EH (cell line): ENCODE measurements at regions not wholly inside any gene's neighbourhood (a gene's known extent, or its start where the extent isn't known, plus 50 kb on each side); places are given as distances from the start of the nearest gene placed in this dataset.
"Not testable (repeated sequence)": the region's sequence is repeated elsewhere in the genome, so short reads cannot be mapped to it uniquely, and the experiment has no call there.

Source experiments
- DNase-seq: peaks from one replicate; pipeline ENCODE4 v3.0.0-alpha.2; 2015; ENCODE audit warnings: low read depth

DNA sequence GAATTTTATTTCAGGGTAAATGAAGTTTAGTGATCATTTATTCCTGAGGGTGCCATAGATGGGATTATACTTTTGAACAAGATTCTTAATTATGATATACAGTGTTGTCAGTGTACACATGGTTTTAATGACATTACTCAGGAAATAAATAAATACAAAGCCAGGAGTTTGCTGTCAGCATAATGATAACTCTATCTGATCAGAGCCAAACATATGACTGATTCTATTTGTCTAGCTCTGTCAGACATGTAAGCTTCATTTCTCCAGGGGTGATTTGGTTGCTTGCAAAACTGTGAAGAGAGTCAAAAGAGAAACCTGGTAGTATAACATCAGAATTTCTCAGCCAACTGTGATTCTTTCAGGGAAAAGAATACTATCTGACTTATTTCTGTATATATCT, 1425.8 kb upstream of the C9orf72 start:
- no peak for DNase-seq

DNA sequence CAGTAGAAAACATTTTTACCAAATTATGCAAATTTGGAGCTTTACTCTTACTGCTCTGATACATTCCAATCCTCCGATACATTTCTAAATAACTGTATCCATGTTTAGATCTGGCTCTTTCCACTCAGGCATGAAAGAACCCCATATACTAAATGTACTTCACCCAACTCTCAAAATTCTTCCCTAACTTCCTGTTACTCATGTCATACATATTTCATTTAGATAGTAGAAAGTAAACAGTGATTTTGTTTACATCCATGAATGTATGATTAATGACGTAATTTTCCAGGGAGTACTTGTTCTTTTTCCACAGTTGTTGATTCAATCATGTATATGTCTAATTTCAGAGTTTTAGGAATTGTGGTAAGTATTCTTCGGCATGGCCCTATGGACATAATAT, 1426.5 kb upstream of the C9orf72 start:
- no peak for DNase-seq

DNA sequence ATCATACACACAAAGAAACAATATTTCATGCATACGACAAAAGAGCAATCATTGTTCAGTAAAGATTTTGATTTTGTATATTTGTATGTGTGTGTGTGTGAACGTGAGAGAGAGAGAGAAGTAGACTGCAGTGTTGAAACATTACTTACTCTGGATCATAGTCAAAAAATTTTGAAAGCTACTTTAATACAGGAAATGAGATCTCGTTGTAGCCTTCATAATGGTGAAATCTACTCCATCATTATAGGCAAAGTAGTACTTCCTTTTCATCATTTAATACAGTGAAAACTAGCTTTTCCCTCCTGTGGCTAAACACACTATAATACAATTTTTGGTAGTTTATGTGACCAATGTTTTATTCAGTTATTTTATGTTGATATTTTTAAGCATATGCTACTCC, 1427.7 kb upstream of the C9orf72 start:
- DNase-seq, result no peak

DNA sequence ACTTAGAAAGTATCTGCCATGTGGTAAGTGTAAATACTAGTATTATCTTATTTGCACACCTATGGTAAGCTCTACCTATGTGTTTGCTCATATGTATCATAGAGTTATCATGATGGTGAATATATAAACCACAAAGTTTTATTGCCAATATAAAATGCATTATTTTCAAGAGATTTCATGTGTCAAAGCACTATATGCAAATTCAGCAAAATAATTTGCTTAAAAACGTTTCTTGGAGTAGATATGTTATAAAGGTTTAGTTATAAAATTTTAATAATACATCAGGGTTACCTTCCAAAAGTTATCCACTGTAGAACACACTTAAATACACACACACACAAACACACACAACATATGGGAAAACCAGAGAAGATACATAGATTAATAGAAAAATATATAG, 1431.7 kb upstream of the C9orf72 start:
- DNase-seq, result no peak

DNA sequence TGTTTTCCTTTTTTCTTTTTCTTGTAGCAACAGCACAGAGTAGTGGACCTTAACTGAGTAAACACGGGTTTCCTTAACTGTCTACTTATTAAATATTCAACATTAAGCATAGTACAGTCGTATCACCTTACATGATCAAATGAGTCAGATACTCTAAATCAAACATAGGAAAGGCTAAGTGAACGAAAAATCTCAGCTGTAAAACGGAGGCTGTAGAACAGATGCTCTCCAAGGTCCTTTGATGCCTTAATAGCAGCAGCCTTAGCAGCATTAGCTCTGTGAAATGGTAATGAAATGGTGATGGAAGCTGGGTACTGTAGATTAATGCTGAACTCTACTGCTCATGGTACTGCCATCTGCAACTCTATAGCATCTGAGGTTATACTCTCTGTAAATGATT, 1433.3 kb upstream of the C9orf72 start:
- DNase-seq, result no peak

DNA sequence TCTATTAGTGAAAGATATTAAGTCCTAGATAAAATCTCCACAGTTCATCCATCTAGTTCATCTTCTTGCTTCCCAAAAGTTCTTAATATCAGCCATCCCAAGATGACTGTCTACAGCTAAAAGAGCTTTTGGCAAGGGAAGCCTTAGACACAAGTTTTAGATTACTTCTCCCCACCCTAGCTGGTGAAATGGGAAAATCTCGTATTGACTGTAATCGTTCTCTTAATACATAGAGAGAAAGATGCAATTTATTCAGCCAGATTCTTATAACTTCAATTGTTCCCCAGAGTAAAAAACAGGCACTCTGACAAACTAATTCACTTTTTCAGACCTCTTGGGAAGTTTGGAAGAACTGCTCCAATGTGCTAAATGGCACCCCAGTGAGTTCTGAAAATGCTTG, 1439.6 kb upstream of the C9orf72 start:
- no peak for DNase-seq

DNA sequence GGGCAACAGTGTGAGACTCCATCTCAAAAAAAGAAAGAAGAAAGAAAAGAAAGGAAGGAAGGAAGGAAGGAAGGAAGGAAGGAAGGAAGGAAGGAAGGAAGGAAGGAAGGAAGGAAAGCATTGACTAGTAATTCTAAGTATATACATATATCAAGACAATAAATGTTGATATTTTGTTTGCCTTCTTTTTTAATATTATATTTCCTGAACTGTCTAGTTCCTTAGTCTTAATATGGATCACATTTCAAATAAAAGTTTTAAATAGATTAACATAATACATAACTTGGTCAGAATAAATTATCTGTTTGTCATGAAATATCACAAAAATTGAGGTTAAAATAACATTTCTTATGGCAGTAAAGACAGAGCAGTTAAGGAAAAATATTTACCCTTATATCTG, 1448.4 kb upstream of the C9orf72 start:
- no peak for DNase-seq

DNA sequence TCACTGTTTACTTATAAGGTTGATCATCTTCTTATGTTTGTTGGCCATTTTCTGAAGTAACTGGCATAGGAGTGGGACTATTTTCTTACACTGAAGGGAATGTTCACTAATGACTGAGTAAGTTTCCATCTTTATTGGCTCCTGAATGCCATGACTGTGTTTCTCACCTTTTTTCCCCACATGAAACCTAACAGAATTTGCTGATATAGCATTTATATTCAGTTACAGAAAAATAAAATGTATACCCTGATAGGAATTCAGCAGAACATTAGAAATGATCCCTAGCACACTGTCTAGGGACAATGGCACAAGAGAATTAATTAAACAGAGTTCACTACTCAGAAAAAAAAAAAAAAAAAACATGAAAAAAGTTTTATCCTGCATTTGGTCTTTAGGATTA, 1465.1 kb upstream of the C9orf72 start:
- DNase-seq, result no peak

DNA sequence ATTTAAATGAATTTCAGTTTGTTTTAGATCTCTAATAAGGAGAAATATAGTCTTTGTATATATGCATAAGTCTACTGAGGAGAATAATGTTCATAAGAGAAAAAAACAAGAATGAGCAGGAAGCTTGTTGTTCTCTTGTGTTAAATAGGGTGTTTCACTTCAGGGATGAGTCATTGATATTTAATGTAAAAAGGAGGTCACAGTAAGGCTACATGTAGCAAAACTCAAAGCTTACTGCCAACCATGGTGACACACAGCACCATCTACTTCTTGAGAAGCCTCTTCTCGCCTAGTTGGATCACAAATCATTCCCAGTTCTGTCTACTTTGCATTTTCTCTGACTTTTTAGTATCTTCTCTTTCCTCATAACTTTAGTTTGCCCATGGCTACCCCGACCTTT, 1466.0 kb upstream of the C9orf72 start:
- DNase-seq, result no peak

DNA sequence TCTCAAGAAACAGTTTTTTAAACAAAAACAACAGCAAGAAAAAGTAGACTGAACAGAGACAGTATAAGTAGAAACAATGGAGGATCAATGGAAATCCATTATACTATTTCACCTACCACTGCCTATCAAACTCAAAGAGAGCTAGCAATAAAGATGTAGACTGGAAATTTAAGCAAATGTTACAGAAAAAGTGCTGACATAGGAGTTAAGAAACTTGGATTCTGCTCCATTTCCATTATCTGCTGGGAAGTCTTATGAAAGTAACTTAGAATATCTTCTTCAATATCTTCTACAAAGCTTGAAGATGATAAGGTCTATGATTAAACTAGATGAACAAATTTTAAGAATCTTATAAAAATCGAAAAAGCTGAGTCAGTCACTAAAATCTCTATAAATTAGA, 1469.8 kb upstream of the C9orf72 start:
- no peak for DNase-seq

DNA sequence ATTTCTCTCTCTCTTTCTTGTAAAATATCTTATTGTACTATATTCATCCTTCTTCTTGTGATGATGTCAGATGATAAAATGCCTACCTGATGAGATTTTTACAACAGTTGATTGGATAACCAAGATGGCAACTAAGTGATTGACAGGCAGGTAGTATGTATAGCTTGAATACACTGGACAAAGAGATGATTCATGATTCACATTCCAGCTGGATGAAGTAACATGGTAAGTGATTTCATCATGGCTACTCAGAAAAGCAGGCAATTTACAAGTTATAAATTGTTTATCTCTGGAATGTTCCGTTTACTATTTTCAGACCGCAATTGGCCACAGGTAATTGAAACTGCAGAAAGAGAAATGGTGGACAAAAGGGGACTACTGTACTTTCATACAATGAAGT, 1471.7 kb upstream of the C9orf72 start:
- DNase-seq, result no peak

DNA sequence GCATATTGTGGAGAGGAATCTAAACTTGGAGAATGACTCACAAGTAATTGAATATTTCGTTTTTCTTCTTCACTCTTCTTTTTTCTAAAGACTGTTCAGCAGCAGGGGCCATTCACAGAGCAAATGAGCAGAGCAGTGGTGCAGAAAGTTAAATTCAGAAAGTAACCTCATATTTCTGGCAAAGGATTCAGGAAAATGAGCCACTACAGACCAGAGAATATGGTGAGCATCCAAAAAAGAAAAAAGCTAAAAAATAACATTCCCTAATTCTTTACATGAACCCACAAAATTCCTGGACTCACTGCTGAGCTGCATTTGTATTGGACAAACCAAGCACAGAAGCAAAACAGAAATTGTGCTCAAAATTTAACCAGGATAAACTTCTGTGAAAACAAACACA, 1486.8 kb upstream of the C9orf72 start:
- DNase-seq, result no peak

DNA sequence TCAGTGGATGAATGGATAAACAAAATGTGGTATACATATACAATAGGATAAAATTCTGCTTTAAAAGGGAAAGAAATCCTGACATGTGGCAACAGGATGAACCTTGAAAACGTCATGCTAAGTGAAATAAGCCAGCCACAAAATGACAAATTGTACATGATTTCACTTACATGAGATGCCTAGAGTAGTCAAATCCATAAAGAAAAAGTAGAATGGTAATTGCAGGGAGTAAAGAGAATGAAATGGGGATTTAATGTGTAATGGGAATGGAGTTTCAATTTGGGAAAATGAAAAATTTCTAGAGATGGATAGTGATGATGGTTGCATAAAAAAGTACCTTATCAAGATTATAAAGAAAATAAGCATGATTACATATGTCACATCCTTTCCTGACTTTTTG, 1489.2 kb upstream of the C9orf72 start:
- no peak for DNase-seq

DNA sequence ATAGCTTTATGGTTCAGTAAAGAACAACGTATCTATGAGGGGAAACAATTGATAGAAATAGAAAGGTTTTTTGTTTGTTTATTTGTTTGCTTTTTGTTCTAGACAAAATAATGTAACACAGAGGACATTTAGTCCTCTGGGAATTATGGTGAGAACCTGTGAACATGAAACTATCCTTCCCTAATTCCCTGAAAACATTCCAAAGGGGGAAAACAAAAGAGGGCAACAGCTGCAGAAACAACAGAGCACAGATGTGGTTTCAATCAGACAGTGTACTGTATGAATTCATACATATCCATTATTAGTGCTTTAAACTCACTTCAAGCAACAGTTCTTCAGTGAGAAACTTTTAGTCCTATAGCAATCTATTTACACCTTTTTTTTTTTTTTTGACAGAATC, 1489.8 kb upstream of the C9orf72 start:
- no peak for DNase-seq

DNA sequence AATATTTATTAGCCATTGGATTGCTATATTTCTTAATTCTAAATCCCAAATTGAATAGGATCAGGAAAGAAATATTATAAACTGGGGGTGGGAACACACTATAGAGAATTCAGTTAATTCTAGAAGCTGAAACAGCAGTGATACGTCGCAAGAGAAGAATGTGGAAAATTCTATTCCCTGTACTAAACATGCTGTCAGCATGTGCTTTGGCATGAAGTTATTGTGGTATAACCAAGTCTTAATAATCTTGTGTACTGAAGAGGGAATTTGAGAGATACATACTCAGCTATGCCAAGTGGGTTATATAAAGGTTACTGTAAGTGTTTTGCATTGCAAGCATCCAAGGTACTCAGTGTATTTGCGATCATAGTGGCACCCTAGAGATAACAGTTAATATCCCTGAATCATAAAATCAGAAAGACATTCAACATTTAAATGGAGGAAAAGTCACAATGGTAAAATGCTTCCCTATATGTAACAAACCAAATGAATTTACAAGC, 1492.9 kb upstream of the C9orf72 start:
- DNase-seq, result no peak

DNA sequence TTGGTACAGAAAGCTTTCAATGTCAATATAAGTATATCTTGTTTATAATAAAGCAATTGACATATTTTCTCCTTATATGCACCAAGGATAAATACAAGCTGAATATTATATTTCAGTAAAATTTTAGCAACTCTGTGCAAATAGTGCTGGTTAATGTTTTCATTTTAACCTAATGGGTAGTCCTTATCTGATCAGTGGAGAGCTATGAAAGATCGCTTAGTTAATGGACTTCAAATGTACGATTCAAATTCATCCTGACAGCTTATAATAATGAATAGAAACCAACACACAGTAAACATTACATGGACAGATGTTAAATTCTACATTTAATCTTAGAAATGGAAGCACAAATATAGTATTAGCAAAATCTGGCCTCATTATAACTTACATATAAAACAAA, 1495.2 kb upstream of the C9orf72 start:
- DNase-seq, result no peak

DNA sequence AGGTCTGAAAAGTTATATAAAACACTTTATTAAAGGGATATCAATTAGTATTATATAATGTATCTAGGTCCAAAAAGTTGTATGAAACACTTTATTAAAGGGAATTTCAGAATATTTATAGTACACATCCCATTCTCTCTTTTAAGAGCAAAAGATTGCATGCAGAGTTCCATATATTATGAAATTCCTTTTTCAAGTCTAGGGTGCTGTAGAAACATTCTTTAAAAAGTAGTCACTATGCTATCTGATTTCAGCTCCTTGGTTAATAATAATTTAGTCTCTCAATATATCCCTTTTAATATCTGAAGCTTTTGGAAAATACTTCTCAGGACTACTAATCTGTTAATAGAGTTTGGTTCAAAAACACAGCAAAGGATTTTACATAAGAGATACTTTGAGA, 1496.1 kb upstream of the C9orf72 start:
- DNase-seq, result no peak

DNA sequence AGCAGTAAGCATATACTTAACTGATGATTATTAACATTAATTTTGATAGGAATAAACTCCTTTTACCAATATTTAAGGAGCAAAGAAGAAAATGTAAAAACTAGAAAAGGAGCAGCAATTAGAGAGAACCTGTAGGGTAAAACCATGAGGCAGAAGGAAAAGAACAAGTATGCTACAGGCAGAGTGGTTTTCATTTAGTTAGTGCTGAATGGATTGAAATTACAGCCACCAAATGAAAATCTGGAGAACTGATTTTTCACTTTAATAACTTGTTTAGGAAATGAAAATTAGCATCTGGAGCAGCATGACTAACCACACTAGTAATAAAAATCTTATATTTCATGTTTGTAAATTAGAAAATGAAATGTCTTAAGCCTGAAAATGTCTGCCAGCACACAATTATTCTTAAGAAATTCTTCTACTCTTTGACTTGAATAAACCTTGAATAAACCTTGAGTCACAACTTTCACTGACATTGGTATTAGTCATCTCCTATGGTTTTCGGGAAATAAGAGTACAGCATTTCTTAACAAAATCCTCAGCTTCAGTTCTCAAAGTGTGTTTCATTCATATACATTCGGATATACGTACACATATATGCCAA, 1504.9 kb upstream of the C9orf72 start:
- DNase-seq, result no peak

DNA sequence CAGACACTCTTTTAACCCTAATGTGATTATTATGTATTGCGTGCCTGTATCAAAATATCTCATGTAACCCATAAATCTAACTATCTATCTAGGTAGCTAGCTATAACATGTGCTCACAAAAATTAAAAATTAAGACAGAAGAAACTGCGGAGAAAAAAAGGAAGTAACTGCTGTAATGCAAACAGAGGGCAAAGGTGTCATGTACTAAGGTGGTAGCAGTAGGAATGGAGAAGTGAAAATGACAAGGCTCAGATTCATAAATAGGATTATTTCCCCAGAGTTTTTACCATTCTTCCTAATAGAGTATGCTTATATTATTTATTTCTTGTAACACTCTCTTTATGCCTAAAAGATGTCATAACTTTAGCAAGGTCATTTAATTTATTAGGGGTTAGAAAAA, 1527.5 kb upstream of the C9orf72 start:
- DNase-seq, result no peak

DNA sequence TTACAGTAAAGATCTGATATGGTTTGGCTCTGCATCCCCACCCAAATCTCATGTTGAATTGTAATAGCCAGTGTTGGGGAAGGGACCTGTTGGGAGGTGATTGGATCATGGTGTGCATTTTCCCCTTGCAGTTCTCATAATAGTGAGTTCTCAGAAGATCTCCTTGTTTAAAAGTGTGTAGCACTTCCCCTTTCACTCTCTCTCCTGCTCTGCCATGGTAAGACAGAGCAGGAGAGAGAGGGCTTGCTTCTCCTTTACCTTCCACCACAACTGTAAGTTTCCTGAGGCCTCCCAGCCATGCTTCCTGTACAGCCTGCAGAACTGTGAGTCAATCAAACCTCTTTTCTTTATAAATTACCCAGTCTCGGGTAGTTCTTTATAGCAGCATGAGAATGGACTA, 1530.9 kb upstream of the C9orf72 start:
- DNase-seq, result not testable (repeated sequence)

DNA sequence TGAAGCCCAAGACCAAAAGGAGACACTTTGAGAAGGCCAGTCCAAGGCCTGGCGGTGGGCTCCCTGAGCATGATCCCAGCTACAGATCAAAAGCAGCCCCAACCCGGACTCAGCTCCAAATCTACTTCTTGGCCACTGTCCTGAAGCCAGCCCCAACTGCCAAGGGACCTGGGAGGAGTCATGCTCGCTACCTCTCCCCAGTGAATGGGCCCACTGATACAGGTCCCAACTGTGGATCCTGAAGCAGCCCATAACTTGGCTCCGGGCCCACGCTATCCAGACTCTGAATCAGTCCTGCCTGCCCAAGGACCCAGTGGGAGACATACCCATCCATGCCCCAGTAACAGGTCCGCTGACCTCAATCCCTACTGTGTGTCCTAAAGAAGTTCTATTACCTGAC, 1545.3 kb upstream of the C9orf72 start:
- DNase-seq, result no peak

DNA sequence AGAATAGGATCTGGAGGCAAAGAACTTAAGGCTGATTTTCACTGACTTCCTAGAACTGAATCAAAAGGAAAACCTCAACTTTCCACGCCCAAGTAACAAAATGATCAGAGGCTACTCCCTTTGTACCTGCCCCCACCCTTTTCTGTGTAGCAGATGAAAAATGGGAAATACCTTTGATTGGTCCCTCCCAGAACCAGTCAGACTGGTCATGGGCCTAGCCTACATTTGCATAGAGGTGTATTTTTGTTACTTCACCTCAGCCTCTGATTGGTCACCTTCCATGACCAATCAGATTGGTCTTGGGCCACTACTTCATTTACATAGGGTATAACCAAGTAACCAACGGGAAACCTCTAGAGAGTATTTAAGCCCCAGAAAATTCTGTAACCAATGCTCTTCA, 1553.5 kb upstream of the C9orf72 start:
- no peak for DNase-seq

DNA sequence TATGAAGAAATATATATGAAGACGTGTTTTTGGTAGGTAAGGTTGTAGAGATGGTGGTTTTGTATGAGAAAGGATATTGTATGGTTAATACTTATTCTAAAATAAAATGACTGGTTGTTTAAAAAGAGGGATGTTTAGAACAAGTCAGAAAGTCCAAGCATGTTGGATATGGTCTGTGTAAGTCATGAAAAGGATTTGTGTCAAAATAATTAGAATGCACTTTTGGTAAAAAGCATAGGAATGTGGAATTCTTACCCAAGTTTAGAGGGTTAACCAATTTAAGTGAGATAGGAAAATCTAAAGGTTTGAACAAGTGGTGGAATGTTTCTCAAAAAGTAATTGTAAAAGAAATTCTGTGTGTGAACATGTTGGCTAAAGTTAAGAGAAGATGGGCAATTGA, 1556.5 kb upstream of the C9orf72 start:
- DNase-seq, result no peak

DNA sequence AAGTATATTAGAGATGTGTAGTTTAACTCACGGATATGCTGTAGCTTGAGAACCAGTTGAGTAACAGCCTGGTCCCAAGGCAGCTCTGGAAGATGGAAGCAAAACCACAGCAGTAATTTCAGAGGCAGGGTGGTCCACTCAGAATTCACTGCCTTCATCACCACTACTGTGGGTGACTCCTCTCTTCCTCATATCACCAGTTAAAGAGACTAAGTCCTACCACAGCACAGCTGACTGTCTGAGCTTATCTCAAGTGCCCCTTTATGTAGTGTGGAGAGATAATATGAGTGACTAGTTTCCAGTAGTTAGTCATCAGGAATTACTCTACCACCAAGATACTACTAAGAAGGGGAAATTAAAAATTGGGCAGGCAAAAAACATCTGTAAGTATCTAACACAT, 1571.2 kb upstream of the C9orf72 start:
- no peak for DNase-seq

DNA sequence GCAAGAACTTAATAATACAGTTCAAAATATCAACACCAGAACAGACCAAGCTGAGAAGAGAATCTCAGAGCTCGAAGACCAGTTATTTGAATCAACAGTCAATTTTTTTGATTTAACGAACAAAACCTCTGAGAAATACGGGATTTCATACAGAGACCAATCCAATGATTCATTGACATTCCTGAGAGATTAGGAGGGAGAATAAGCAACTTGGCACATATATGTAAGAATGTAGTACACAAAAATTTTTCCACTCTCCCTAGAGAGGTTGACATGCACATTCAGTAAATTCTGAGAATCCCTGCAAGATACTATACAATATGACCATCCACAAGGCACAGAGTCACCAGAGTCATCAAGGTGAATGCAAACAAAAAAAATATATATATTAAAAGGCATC, 1577.3 kb upstream of the C9orf72 start:
- no peak for DNase-seq
